ENCODE measurements at regions not wholly inside any gene's neighbourhood (a gene's known extent, or its start where the extent isn't known, plus 50 kb on each side); places are given as distances from the start of the nearest gene placed in this dataset.

DNA sequence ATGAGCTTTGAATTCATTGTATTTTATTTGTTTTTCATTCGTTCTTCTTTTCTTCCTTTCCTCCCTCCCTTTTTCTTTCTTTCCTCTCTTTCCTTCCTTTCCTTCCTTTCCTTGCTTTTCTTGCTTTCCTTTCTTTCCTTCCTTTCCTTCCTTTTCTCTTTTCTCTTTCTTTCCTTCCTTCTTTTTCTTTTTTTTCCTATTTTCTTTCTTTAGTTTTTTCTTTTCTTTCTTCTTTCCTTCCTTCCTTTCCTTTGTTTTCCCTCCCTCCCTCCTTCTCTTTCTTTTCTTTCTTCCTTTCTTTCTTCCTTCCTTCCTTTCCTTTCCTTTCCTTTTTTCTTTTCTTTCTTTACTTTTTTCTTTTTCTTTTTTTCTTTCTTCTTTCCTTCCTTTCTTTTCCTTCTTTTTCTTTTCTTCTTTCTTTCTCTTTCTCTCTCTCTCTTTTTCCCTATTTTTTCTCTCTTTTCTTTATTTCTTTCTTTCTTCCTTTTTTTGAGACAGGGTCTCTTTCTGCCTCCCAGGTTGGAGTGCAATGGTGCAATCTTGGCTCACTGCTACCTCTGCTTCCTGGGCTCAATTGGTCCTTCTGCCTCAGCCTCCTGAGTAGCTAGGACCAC lies 357.1 kb upstream of the PRR16 start:
- CTCF ChIA-PET = interaction anchor here (0.7 kb wide), 1 partner anchor 545 kb away, joined by 3 read pairs; no protein-coding TSS in a partner anchor
- no peaks in the 10 kb centered on the region for H3K27me3 Mint-ChIP-seq (ENCODE audit: unreplicated experiment)
- H3K27ac Mint-ChIP-seq (ENCODE audit: unreplicated experiment) = no peak overlapping the region
- no peak for DNase-seq
- H3K4me3 Mint-ChIP-seq (ENCODE audit: low read depth, unreplicated experiment) = no peak overlapping the region
- no TSS peak for BruUV-seq (replicated peaks)
- H3K36me3 Mint-ChIP-seq (ENCODE audit: insufficient read depth, unreplicated experiment) = no peaks in the 10 kb centered on the region
- TF ChIP-seq, protein P1, sequence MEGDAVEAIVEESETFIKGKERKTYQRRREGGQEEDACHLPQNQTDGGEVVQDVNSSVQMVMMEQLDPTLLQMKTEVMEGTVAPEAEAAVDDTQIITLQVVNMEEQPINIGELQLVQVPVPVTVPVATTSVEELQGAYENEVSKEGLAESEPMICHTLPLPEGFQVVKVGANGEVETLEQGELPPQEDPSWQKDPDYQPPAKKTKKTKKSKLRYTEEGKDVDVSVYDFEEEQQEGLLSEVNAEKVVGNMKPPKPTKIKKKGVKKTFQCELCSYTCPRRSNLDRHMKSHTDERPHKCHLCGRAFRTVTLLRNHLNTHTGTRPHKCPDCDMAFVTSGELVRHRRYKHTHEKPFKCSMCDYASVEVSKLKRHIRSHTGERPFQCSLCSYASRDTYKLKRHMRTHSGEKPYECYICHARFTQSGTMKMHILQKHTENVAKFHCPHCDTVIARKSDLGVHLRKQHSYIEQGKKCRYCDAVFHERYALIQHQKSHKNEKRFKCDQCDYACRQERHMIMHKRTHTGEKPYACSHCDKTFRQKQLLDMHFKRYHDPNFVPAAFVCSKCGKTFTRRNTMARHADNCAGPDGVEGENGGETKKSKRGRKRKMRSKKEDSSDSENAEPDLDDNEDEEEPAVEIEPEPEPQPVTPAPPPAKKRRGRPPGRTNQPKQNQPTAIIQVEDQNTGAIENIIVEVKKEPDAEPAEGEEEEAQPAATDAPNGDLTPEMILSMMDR (IDR thresholded peaks at IDR 0.05; ENCODE audit: unreplicated experiment) = no peak
- H3K9me3 Mint-ChIP-seq (ENCODE audit: low read depth, unreplicated experiment) = peaks cover 2% of the 10 kb centered on the region
- intact Hi-C loops (cut with micrococcal nuclease; ENCODE audit: unreplicated experiment) = no loop called here
- H3K4me1 Mint-ChIP-seq (ENCODE audit: low read depth, unreplicated experiment) = no peaks in the 10 kb centered on the region

DNA sequence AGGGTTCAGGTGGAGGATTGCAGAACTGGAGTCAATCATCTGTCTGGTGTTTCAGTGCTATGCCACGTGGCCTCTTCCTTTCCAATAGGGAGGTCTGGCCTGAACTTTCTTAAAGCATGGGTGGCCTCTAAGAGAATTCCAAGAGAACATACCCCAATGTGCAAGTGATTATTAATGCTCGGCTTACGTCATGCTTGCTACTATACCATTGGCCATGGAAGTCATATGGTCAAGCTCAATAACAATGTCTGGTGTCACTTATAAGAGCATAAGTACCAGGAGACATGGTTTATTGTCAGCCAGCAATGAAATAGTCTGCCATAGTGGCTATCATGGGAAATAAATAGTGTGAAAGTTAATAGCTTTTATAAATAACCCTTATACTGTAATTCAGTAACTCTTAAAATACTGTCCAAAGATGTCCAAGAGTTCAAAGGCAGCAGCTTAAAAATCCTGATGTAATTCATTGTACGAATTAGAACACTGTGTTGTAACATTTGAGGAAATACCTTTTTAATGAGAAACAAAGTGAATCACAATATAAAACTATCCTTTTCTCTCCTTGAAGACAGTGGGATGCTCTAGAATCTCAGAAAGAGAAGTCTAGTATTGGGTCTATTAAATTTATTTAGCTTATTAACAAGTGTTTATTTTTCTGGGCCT lies 355.4 kb upstream of the PRR16 start:
- no peaks in the 10 kb centered on the region for H3K9me3 Mint-ChIP-seq (ENCODE audit: low read depth, unreplicated experiment)
- BruUV-seq (replicated peaks) = no TSS peak
- H3K4me1 Mint-ChIP-seq (ENCODE audit: low read depth, unreplicated experiment) = no peaks in the 10 kb centered on the region
- H3K36me3 Mint-ChIP-seq (ENCODE audit: insufficient read depth, unreplicated experiment) = no peaks in the 10 kb centered on the region
- no peaks in the 10 kb centered on the region for H3K27me3 Mint-ChIP-seq (ENCODE audit: unreplicated experiment)
- H3K27ac Mint-ChIP-seq (ENCODE audit: unreplicated experiment) = no peak overlapping the region
- TF ChIP-seq, protein P1 (IDR thresholded peaks at IDR 0.05; ENCODE audit: unreplicated experiment) = no peak
- CTCF ChIA-PET = no interaction called here
- DNase-seq = no peak
- H3K4me3 Mint-ChIP-seq (ENCODE audit: low read depth, unreplicated experiment) = no peak overlapping the region
- intact Hi-C loops (cut with micrococcal nuclease; ENCODE audit: unreplicated experiment) = no loop called here

DNA sequence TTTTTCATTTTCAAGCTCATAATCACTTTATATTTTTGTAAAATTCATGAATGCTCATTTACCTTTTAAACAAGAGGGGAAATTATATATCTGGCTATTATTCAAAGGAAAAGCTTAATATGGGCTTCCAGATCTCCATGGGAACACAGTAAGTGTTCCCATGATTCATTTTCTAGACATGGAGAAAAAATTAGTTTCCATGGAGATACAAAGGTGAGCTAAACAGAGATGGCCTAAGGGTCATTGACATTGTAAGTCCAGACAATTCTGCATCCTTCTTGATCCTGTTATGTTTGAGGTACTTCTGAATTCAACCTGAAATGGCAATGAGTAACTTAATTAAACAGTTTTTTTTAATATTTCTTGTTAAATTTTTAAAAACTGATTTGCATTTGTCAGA lies 341.4 kb upstream of the PRR16 start:
- TF ChIP-seq, protein P1 (IDR thresholded peaks at IDR 0.05; ENCODE audit: unreplicated experiment) = no peak

DNA sequence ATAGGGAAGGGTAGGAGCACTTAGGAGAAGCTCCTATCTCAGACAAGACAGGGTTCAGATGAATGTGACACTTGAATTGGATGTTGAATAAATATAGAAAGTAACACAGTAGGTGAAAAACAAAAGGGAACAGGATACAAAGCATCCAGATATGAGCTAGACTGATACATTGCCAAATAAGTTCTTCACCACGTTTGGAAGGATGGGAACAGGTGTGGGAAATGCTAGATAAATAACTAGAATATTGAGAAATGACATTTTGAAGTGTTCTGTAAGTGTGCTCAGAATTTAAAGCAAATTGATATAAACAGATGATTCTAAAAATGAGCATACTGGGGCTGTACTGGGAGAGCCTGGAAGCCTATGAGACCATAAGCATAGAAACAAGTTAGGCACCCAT lies 340.1 kb upstream of the PRR16 start:
- CTCF ChIA-PET = no interaction called here
- H3K36me3 Mint-ChIP-seq (ENCODE audit: insufficient read depth, unreplicated experiment) = no peaks in the 10 kb centered on the region

More for the DNA sequence above, 341.4 kb upstream of the PRR16 start:
- no peak overlapping the region for H3K4me3 Mint-ChIP-seq (ENCODE audit: low read depth, unreplicated experiment)
- intact Hi-C loops (cut with micrococcal nuclease; ENCODE audit: unreplicated experiment) = no loop called here
- no peak for DNase-seq
- no peaks in the 10 kb centered on the region for H3K27me3 Mint-ChIP-seq (ENCODE audit: unreplicated experiment)
- CTCF ChIA-PET = no interaction called here
- H3K4me1 Mint-ChIP-seq (ENCODE audit: low read depth, unreplicated experiment) = no peaks in the 10 kb centered on the region
- no peaks in the 10 kb centered on the region for H3K36me3 Mint-ChIP-seq (ENCODE audit: insufficient read depth, unreplicated experiment)
- no TSS peak for BruUV-seq (replicated peaks)
- no peaks in the 10 kb centered on the region for H3K9me3 Mint-ChIP-seq (ENCODE audit: low read depth, unreplicated experiment)
- no peak overlapping the region for H3K27ac Mint-ChIP-seq (ENCODE audit: unreplicated experiment)

More for the DNA sequence above, 340.1 kb upstream of the PRR16 start:
- no peaks in the 10 kb centered on the region for H3K4me1 Mint-ChIP-seq (ENCODE audit: low read depth, unreplicated experiment)
- TF ChIP-seq, protein P1 (IDR thresholded peaks at IDR 0.05; ENCODE audit: unreplicated experiment) = no peak
- intact Hi-C loops (cut with micrococcal nuclease; ENCODE audit: unreplicated experiment) = no loop called here
- H3K27me3 Mint-ChIP-seq (ENCODE audit: unreplicated experiment) = no peaks in the 10 kb centered on the region
- H3K4me3 Mint-ChIP-seq (ENCODE audit: low read depth, unreplicated experiment) = no peak overlapping the region
- DNase-seq = no peak
- BruUV-seq (replicated peaks) = no TSS peak
- no peaks in the 10 kb centered on the region for H3K9me3 Mint-ChIP-seq (ENCODE audit: low read depth, unreplicated experiment)
- H3K27ac Mint-ChIP-seq (ENCODE audit: unreplicated experiment) = no peak overlapping the region
